ENCODE measurements at regions not wholly inside any gene's neighbourhood (a gene's known extent, or its start where the extent isn't known, plus 50 kb on each side); places are given as distances from the start of the nearest gene placed in this dataset.

DNA sequence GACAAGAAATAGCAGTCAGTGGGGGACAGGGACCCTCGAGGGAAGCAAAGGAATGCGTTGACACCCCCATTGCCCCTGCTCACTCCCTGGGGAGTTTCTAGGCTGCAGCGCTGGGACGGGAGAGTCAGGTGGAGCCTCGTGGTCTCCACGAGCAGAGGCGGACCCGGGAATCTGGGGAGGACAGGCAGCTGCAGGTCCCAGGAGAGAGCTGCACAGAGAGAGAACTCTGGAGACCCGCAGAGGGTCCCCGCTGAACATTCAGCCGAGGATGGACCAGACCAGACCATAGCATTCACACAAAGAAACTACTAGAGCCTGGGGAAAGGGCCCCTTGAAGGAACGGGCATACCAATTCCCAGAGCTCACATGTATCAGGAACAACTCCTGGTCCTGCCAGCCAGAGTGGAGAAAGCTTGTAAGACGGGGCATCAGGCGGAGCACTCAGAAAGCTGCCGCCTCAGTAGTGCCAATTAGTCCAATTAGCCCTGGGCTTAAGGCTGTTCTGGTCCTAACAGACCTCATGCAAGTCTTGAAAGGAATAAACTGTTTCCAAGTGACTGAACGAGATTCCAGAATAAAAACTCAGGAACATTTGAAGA, 966.7 kb upstream of the ZNF722 start:
- TF ChIP-seq POLR2A (IDR thresholded peaks at IDR 0.05) = no peak
- TF ChIP-seq, protein P1, sequence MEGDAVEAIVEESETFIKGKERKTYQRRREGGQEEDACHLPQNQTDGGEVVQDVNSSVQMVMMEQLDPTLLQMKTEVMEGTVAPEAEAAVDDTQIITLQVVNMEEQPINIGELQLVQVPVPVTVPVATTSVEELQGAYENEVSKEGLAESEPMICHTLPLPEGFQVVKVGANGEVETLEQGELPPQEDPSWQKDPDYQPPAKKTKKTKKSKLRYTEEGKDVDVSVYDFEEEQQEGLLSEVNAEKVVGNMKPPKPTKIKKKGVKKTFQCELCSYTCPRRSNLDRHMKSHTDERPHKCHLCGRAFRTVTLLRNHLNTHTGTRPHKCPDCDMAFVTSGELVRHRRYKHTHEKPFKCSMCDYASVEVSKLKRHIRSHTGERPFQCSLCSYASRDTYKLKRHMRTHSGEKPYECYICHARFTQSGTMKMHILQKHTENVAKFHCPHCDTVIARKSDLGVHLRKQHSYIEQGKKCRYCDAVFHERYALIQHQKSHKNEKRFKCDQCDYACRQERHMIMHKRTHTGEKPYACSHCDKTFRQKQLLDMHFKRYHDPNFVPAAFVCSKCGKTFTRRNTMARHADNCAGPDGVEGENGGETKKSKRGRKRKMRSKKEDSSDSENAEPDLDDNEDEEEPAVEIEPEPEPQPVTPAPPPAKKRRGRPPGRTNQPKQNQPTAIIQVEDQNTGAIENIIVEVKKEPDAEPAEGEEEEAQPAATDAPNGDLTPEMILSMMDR (IDR thresholded peaks at IDR 0.05) = no peak
